CD4-positive, alpha-beta T cell (primary cell): ENCODE measurements at regions not wholly inside any gene's neighbourhood (a gene's known extent, or its start where the extent isn't known, plus 50 kb on each side); places are given as distances from the start of the nearest gene placed in this dataset.

Experiments
- ATAC-seq: fragments of 200-7000 bp; cut with Tn5 transposase; one replicate; pipeline ENCODE4 v1.10.0; 2022; ENCODE audit warnings: mild to moderate bottlenecking; ENCODE audit not compliant: poor library complexity
- CTCF ChIA-PET: fragments of 350-600 bp; sonication (Branson Sonifier 250); formaldehyde crosslinking; loops from one replicate; lab custom pipeline; 2021; ENCODE audit warnings: antibody characterized with exemption, inconsistent platforms; lab: Charles Lee
- POLR2A ChIA-PET: fragments of 350-600 bp; sonication (Branson Sonifier 250); formaldehyde crosslinking; loops from one replicate; lab custom pipeline; 2021; ENCODE audit warnings: antibody characterized with exemption, inconsistent platforms; lab: Charles Lee
- DNase-seq, 14 experiments: peaks; one replicate each; pipeline ENCODE4 v3.0.0-alpha.2; 2013 to 2020; ENCODE audit warnings: mixed read lengths in 2 of 14
- H3K27ac ChIP-seq, 2 donors: one replicate each; pipeline versions ENCODE4 v1.5.1 to v1.7.0; 2013; ENCODE audit warnings: low read length in 2 of 2, low read depth in 1 of 2, mild to moderate bottlenecking in 1 of 2
- H3K27me3 ChIP-seq, 2 experiments: 1 replicate in 1 of 2; 2 replicates in 1 of 2; pipeline versions ENCODE4 v1.6.1 to v1.7.0; 2013; ENCODE audit warnings: low read length in 2 of 2, control low read depth in 1 of 2, mild to moderate bottlenecking in 1 of 2, moderate library complexity in 1 of 2; ENCODE audit not compliant: insufficient read depth in 2 of 2, control insufficient read depth in 1 of 2
- H3K36me3 ChIP-seq: one replicate; pipeline ENCODE4 v1.6.1; 2013; ENCODE audit warnings: low read length, control low read depth; ENCODE audit not compliant: insufficient read depth
- H3K4me1 ChIP-seq: one replicate; pipeline ENCODE4 v1.6.1; 2013; ENCODE audit warnings: low read length, control low read depth; ENCODE audit not compliant: insufficient read depth
- H3K4me3 ChIP-seq: one replicate; pipeline ENCODE4 v1.5.1; 2013; ENCODE audit warnings: mild to moderate bottlenecking, low read length, moderate library complexity
- H3K9me3 ChIP-seq, 2 experiments: 1 replicate in 1 of 2; 2 replicates in 1 of 2; pipeline versions ENCODE4 v1.6.1 to v1.7.0; 2013; ENCODE audit warnings: low read length in 2 of 2, mild to moderate bottlenecking in 2 of 2, control low read depth in 1 of 2, moderate library complexity in 1 of 2; ENCODE audit not compliant: control insufficient read depth in 1 of 2, insufficient read depth in 1 of 2
- H3K27ac Mint-ChIP-seq: one replicate; pipeline ENCODE4 v1.8.0; 2020; ENCODE audit warnings: mixed read lengths
- H3K27me3 Mint-ChIP-seq: one replicate; pipeline ENCODE4 v1.8.0; 2021; ENCODE audit warnings: mixed read lengths
- H3K36me3 Mint-ChIP-seq: one replicate; pipeline ENCODE4 v1.8.0; 2021; ENCODE audit warnings: low read depth, mixed read lengths
- H3K4me1 Mint-ChIP-seq: one replicate; pipeline ENCODE4 v1.8.0; 2021; ENCODE audit warnings: low read depth, mixed read lengths
- H3K4me3 Mint-ChIP-seq: one replicate; pipeline ENCODE4 v1.8.0; 2020; ENCODE audit warnings: mild to moderate bottlenecking, mixed read lengths
- H3K9me3 Mint-ChIP-seq: one replicate; pipeline ENCODE4 v1.8.0; 2020; ENCODE audit warnings: mixed read lengths
- intact Hi-C, 2 experiments: fragments of 100-400 bp; cut with DNase I in 1 of 2; cut with micrococcal nuclease in 1 of 2; formaldehyde crosslinking; loops; one replicate each; pipeline versions ENCODE4 v1.15.1 to v1.9.0; 2023 to 2025; cut with DNase I, micrococcal nuclease
- TF ChIP-seq, protein P1 (sequence below): fragments of 200-600 bp; IDR thresholded peaks from one replicate; pipeline ENCODE4 v1.8.0; 2022; ENCODE audit warnings: antibody characterized with exemption, mild to moderate bottlenecking

DNA sequence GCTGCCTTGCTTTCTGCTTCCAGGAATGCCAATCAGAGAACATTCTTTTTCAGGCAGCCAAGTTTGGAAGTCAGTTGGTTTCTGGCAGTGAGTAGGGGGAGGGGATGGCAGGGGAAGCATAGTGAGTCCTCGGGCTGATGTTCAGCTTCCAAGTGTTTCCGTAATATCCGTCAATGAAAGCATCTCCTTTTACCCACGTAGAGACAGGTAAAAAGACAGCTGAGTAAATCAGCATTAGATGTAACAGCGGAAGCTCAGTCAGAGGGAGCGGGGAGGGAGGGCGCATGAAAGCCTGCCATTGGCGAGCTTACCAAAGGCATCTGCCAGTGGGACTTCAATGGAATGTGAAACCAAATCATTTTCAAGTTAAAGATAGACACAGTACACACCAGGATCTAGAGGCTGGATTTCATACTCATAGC is 117.1 kb upstream of the DTNA start:
- TF ChIP-seq, protein P1, sequence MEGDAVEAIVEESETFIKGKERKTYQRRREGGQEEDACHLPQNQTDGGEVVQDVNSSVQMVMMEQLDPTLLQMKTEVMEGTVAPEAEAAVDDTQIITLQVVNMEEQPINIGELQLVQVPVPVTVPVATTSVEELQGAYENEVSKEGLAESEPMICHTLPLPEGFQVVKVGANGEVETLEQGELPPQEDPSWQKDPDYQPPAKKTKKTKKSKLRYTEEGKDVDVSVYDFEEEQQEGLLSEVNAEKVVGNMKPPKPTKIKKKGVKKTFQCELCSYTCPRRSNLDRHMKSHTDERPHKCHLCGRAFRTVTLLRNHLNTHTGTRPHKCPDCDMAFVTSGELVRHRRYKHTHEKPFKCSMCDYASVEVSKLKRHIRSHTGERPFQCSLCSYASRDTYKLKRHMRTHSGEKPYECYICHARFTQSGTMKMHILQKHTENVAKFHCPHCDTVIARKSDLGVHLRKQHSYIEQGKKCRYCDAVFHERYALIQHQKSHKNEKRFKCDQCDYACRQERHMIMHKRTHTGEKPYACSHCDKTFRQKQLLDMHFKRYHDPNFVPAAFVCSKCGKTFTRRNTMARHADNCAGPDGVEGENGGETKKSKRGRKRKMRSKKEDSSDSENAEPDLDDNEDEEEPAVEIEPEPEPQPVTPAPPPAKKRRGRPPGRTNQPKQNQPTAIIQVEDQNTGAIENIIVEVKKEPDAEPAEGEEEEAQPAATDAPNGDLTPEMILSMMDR: no peak
- ATAC-seq: no peak
- no peaks in the 10 kb centered on the region for H3K36me3 Mint-ChIP-seq
- ChIA-PET POLR2A (no interaction called here), CTCF (no interaction called here)
- Histone ChIP-seq H3K27ac (no peak overlapping the region), H3K4me3 (no peak overlapping the region), H3K36me3 (no peaks in the 10 kb centered on the region), H3K27me3 (no peaks in the 10 kb centered on the region), H3K9me3 (peaks cover 0 to 3% of the 10 kb centered on the region in 2 experiments), H3K4me1 (no peaks in the 10 kb centered on the region)
- H3K4me3 Mint-ChIP-seq: no peak overlapping the region
- H3K27ac Mint-ChIP-seq: no peak overlapping the region
- no peaks in the 10 kb centered on the region for H3K4me1 Mint-ChIP-seq
- H3K9me3 Mint-ChIP-seq: peaks cover 3% of the 10 kb centered on the region
- intact Hi-C loops: no loop called here
- DNase-seq: no peak
- peaks cover 4% of the 10 kb centered on the region for H3K27me3 Mint-ChIP-seq

DNA sequence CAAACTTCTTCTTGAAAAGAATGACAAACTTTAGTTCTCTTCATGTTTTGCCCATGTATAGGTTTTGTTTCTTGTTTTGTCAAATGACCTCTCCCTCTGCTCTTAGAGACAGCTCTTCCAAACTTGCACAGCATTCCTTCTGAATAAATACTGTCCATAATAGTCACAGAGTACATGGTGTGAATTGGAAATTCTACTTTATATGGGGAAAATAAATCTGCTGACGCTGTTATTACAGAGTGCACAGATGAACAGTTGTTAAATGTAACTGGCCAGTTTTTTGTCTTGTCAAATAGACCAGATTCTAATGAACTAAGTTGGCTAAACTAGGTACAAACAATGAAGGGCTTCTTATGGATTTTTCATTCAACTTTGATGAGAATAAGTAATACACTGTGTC is 115.8 kb upstream of the DTNA start:
- CTCF ChIA-PET: no interaction called here

DNA sequence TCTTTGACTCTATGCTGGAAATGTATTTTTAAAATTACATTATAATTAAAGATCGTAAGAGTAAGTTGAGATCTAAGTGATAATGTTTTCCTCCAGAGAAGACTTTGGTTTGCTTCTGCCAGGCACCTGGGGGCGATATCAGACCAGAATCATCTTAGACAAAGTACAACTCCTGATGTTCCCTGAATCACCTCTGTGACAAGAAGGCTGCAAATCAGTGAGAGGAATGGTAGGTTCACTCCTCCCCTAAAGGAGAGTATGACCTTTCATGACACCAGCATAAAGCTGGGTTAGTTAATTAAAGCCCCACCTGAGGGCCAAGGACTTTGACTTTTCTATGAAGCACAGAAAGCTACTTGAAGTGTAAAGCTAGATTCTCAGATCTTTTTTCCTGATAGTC is 114.4 kb upstream of the DTNA start:
- Histone ChIP-seq H3K27me3 (no peaks in the 10 kb centered on the region), H3K4me1 (no peaks in the 10 kb centered on the region), H3K9me3 (peaks cover 0 to 4% of the 10 kb centered on the region in 2 experiments), H3K27ac (no peak overlapping the region), H3K4me3 (no peak overlapping the region), H3K36me3 (no peaks in the 10 kb centered on the region)
- intact Hi-C loops: no loop called here
- POLR2A ChIA-PET: no interaction called here
- Mint-ChIP-seq H3K9me3 (no peaks in the 10 kb centered on the region), H3K4me3 (no peak overlapping the region), H3K36me3 (no peaks in the 10 kb centered on the region), H3K4me1 (no peaks in the 10 kb centered on the region), H3K27me3 (peaks cover 4% of the 10 kb centered on the region), H3K27ac (no peak overlapping the region)
- no peak for DNase-seq
- TF ChIP-seq, protein P1: no peak
- ATAC-seq: no peak
- CTCF ChIA-PET: no interaction called here

More for the DNA sequence above, 115.8 kb upstream of the DTNA start:
- TF ChIP-seq, protein P1: no peak
- Histone ChIP-seq H3K27ac (no peak overlapping the region), H3K9me3 (peaks cover 0 to 6% of the 10 kb centered on the region in 2 experiments), H3K27me3 (no peaks in the 10 kb centered on the region), H3K4me1 (no peaks in the 10 kb centered on the region), H3K4me3 (no peak overlapping the region), H3K36me3 (no peaks in the 10 kb centered on the region)
- Mint-ChIP-seq H3K36me3 (no peaks in the 10 kb centered on the region), H3K9me3 (no peaks in the 10 kb centered on the region), H3K4me1 (no peaks in the 10 kb centered on the region), H3K27ac (no peak overlapping the region), H3K4me3 (no peak overlapping the region), H3K27me3 (peaks cover 4% of the 10 kb centered on the region)
- POLR2A ChIA-PET: no interaction called here
- DNase-seq: no peak
- intact Hi-C loops: no loop called here
- no peak for ATAC-seq
